ENCODE measurements at regions not wholly inside any gene's neighbourhood (a gene's known extent, or its start where the extent isn't known, plus 50 kb on each side); places are given as distances from the start of the nearest gene placed in this dataset.

- no peak for TF ChIP-seq CTCF (IDR thresholded peaks at IDR 0.05; ENCODE audit: borderline replicate concordance, extremely low read depth, insufficient read depth)
- Histone ChIP-seq H3K27me3 (ENCODE audit: control insufficient read depth, insufficient read depth, low read length) (no peaks in the 10 kb centered on the region), H3K9me3 (ENCODE audit: control insufficient read depth in 2 of 3, insufficient read depth in 1 of 3, low read length in 3 of 3) (no peaks in the 10 kb centered on the region), H3K4me1 (ENCODE audit: control insufficient read depth in 2 of 3, insufficient read depth in 2 of 3, low read depth in 1 of 3, low read length in 3 of 3) (peaks cover 0 to 2% (median 0%) of the 10 kb centered on the region in 3 donors), H3K9ac (ENCODE audit: low read length in 3 of 3) (no peak overlapping the region), H3K4me3 (ENCODE audit: low read length in 3 of 3) (no peak overlapping the region), H3K27ac (ENCODE audit: low read depth in 2 of 2, low read length in 2 of 2) (no peak overlapping the region), H3K36me3 (ENCODE audit: control insufficient read depth in 2 of 3, insufficient read depth in 3 of 3, low read length in 3 of 3) (no peaks in the 10 kb centered on the region)
- DNase-seq (peak in 2 of 5 donors; percentile 14 to 40), FAIRE-seq (no peak)
- intact Hi-C loops (cut with DNase I): no loop called here
These were observed 235.6 kb downstream of the DACT1 start for GRCh38 chr14:58873228-58873953.

- H3K4me1 ChIP-seq (ENCODE audit: control insufficient read depth in 2 of 3, insufficient read depth in 2 of 3, low read depth in 1 of 3, low read length in 3 of 3): peaks cover 0 to 2% (median 0%) of the 10 kb centered on the region in 3 donors
- intact Hi-C loops (cut with DNase I): no loop called here
- no peak for TF ChIP-seq CTCF (IDR thresholded peaks at IDR 0.05; ENCODE audit: borderline replicate concordance, extremely low read depth, insufficient read depth)
- no peak overlapping the region for H3K27ac ChIP-seq (ENCODE audit: low read depth in 2 of 2, low read length in 2 of 2)
- no peaks in the 10 kb centered on the region for H3K36me3 ChIP-seq (ENCODE audit: control insufficient read depth in 2 of 3, insufficient read depth in 3 of 3, low read length in 3 of 3)
- DNase-seq (no peak), FAIRE-seq (no peak)
- no peak overlapping the region for H3K9ac ChIP-seq (ENCODE audit: low read length in 3 of 3)
- H3K27me3 ChIP-seq (ENCODE audit: control insufficient read depth, insufficient read depth, low read length): no peaks in the 10 kb centered on the region
- H3K9me3 ChIP-seq (ENCODE audit: control insufficient read depth in 2 of 3, insufficient read depth in 1 of 3, low read length in 3 of 3): no peaks in the 10 kb centered on the region
- H3K4me3 ChIP-seq (ENCODE audit: low read length in 3 of 3): no peak overlapping the region
These were observed 237.9 kb downstream of the DACT1 start for GRCh38 chr14:58875613-58876012.

- no peak overlapping the region for H3K4me3 ChIP-seq (ENCODE audit: low read length in 3 of 3)
- no peaks in the 10 kb centered on the region for H3K36me3 ChIP-seq (ENCODE audit: control insufficient read depth in 2 of 3, insufficient read depth in 3 of 3, low read length in 3 of 3)
- TF ChIP-seq CTCF (IDR thresholded peaks at IDR 0.05; ENCODE audit: borderline replicate concordance, extremely low read depth, insufficient read depth): no peak
- DNase-seq (no peak), FAIRE-seq (no peak)
- no peaks in the 10 kb centered on the region for H3K9me3 ChIP-seq (ENCODE audit: control insufficient read depth in 2 of 3, insufficient read depth in 1 of 3, low read length in 3 of 3)
- H3K4me1 ChIP-seq (ENCODE audit: control insufficient read depth in 2 of 3, insufficient read depth in 2 of 3, low read depth in 1 of 3, low read length in 3 of 3): peaks cover 0 to 2% (median 0%) of the 10 kb centered on the region in 3 donors
- no peaks in the 10 kb centered on the region for H3K27me3 ChIP-seq (ENCODE audit: control insufficient read depth, insufficient read depth, low read length)
- H3K9ac ChIP-seq (ENCODE audit: low read length in 3 of 3): no peak overlapping the region
- no peak overlapping the region for H3K27ac ChIP-seq (ENCODE audit: low read depth in 2 of 2, low read length in 2 of 2)
- intact Hi-C loops (cut with DNase I): no loop called here
These were observed 238.8 kb downstream of the DACT1 start for GRCh38 chr14:58876608-58877007.

Measured in kidney (tissue), 13 donors.